NCI-H187 (cell line): ENCODE measurements at regions not wholly inside any gene's neighbourhood (a gene's known extent, or its start where the extent isn't known, plus 50 kb on each side); places are given as distances from the start of the nearest gene placed in this dataset.

Experiments
- DNase-seq, 2 experiments: peaks; one replicate each; lab custom pipeline; 2025; lab: John Stamatoyannopoulos, UW

- no peak for DNase-seq
Observed at GRCh38 chr22:27682437-27682836, 119.1 kb downstream of the MN1 start.

- no peak for DNase-seq
Observed at GRCh38 chr22:27684901-27685300, 116.7 kb downstream of the MN1 start.

GRCh38 chr22:27685515-27685914 lies 116.0 kb downstream of the MN1 start:
- DNase-seq: no peak

GRCh38 chr22:27685970-27686369 lies 115.6 kb downstream of the MN1 start:
- no peak for DNase-seq

GRCh38 chr22:27686534-27686933 lies 115.0 kb downstream of the MN1 start:
- no peak for DNase-seq

GRCh38 chr22:27687984-27688545 lies 113.5 kb downstream of the MN1 start:
- no peak for DNase-seq

GRCh38 chr22:27689664-27690063 lies 111.9 kb downstream of the MN1 start:
- DNase-seq: no peak

- no peak for DNase-seq
Observed at GRCh38 chr22:27690599-27690998, 111.0 kb downstream of the MN1 start.

GRCh38 chr22:27692243-27692642 lies 109.3 kb downstream of the MN1 start:
- no peak for DNase-seq

- DNase-seq: no peak
Observed at GRCh38 chr22:27695925-27696324, 105.6 kb downstream of the MN1 start.

- DNase-seq: no peak
Observed at GRCh38 chr22:27697888-27698287, 103.7 kb downstream of the MN1 start.
